Neuronal stem cell (in vitro differentiated cells): ENCODE measurements at regions not wholly inside any gene's neighbourhood (a gene's known extent, or its start where the extent isn't known, plus 50 kb on each side); places are given as distances from the start of the nearest gene placed in this dataset.

ENCODE experiments used
- DNase-seq: peaks from one replicate; pipeline ENCODE4 v3.0.0-alpha.2; 2013; ENCODE audit warnings: low spot score
- H2AFZ ChIP-seq: one replicate; pipeline ENCODE4 v1.6.1; 2013; ENCODE audit warnings: mild to moderate bottlenecking, low read length, inconsistent platforms
- H2AK5ac ChIP-seq: 2 replicates; pipeline ENCODE4 v1.6.1; 2013; ENCODE audit warnings: low read depth, mild to moderate bottlenecking, inconsistent platforms, low read length, moderate library complexity, mixed read lengths
- H2BK120ac ChIP-seq: 2 replicates; pipeline ENCODE4 v1.6.1; 2013; ENCODE audit warnings: low read depth, mild to moderate bottlenecking, inconsistent platforms, low read length, moderate library complexity, mixed read lengths
- H2BK12ac ChIP-seq: one replicate; pipeline ENCODE4 v1.6.1; 2013; ENCODE audit warnings: low read length, inconsistent platforms
- H2BK15ac ChIP-seq: 2 replicates; pipeline ENCODE4 v1.6.1; 2013; ENCODE audit warnings: mild to moderate bottlenecking, low read length, inconsistent platforms, mixed read lengths
- H2BK5ac ChIP-seq: one replicate; pipeline ENCODE4 v1.6.1; 2013; ENCODE audit warnings: inconsistent platforms, mild to moderate bottlenecking, low read length, moderate library complexity
- H3K14ac ChIP-seq: one replicate; pipeline ENCODE4 v1.6.1; 2013; ENCODE audit warnings: low read length, inconsistent platforms
- H3K18ac ChIP-seq: 2 replicates; pipeline ENCODE4 v1.6.1; 2013; ENCODE audit warnings: low read length, inconsistent platforms
- H3K23ac ChIP-seq: 2 replicates; pipeline ENCODE4 v1.6.1; 2013; ENCODE audit warnings: low read depth, mild to moderate bottlenecking, mixed read lengths, low read length, inconsistent platforms; ENCODE audit not compliant: poor library complexity
- H3K27ac ChIP-seq: replicated peaks from 3 replicates; pipeline ENCODE4 v1.5.1; 2013; ENCODE audit warnings: low read length, inconsistent platforms
- H3K27me3 ChIP-seq, 3 experiments: 2 replicates each; pipeline ENCODE4 v1.6.1; 2013; ENCODE audit warnings: low read length in 3 of 3, mild to moderate bottlenecking in 2 of 3, inconsistent platforms in 1 of 3, low read depth in 1 of 3, mixed read lengths in 1 of 3, moderate library complexity in 1 of 3; ENCODE audit not compliant: control insufficient read depth in 3 of 3, insufficient read depth in 3 of 3
- H3K36me3 ChIP-seq, 2 donors: replicated peaks in 1 of 2; 2 replicates each; pipeline ENCODE4 v1.6.1; 2013; ENCODE audit warnings: low read length in 2 of 2; ENCODE audit not compliant: control insufficient read depth in 2 of 2, insufficient read depth in 2 of 2
- H3K4ac ChIP-seq: 2 replicates; pipeline ENCODE4 v1.6.1; 2013; ENCODE audit warnings: inconsistent platforms, mild to moderate bottlenecking, low read length, moderate library complexity
- H3K4me1 ChIP-seq, 2 donors: 1 replicate in 1 of 2; 2 replicates in 1 of 2; pipeline ENCODE4 v1.6.1; 2013; ENCODE audit warnings: low read length in 2 of 2, low read depth in 1 of 2; ENCODE audit not compliant: control insufficient read depth in 2 of 2, insufficient read depth in 1 of 2
- H3K4me2 ChIP-seq: one replicate; pipeline ENCODE4 v1.6.1; 2013; ENCODE audit warnings: mild to moderate bottlenecking, low read length, inconsistent platforms; ENCODE audit not compliant: insufficient read depth, poor library complexity, severe bottlenecking
- H3K4me3 ChIP-seq, 2 donors: 2 replicates each; pipeline ENCODE4 v1.5.1; 2013; ENCODE audit warnings: low read length in 2 of 2, mild to moderate bottlenecking in 2 of 2, inconsistent platforms in 1 of 2, moderate library complexity in 1 of 2
- H3K79me1 ChIP-seq: one replicate; pipeline ENCODE4 v1.6.1; 2013; ENCODE audit warnings: low read depth, mild to moderate bottlenecking, inconsistent platforms, low read length, moderate library complexity
- H3K9ac ChIP-seq: one replicate; pipeline ENCODE4 v1.6.1; 2013; ENCODE audit warnings: mild to moderate bottlenecking, low read depth, low read length, inconsistent platforms; ENCODE audit not compliant: poor library complexity
- H3K9me3 ChIP-seq, 2 donors: replicated peaks in 1 of 2; 2 replicates each; pipeline versions ENCODE3 to v1.6.1; 2013; ENCODE audit warnings: low read length in 2 of 2, mild to moderate bottlenecking in 2 of 2, inconsistent platforms in 1 of 2, low read depth in 1 of 2, mixed read lengths in 1 of 2, moderate library complexity in 1 of 2; ENCODE audit not compliant: control insufficient read depth in 2 of 2, insufficient read depth in 1 of 2
- H4K8ac ChIP-seq: one replicate; pipeline ENCODE4 v1.6.1; 2013; ENCODE audit warnings: low read depth, mild to moderate bottlenecking, inconsistent platforms, low read length, moderate library complexity
- H4K91ac ChIP-seq: one replicate; pipeline ENCODE4 v1.6.1; 2013; ENCODE audit warnings: low read length, low read depth, mild to moderate bottlenecking, inconsistent platforms; ENCODE audit not compliant: poor library complexity
- WGBS, 2 donors: extraction: QIAGEN DNeasy Blood & Tissue Kit; methylation state at CpG; one replicate each; pipeline ENCODE4 v1.1.7; 2013; ENCODE audit warnings: missing lambda C conversion rate in 2 of 2, mixed read lengths in 1 of 2; ENCODE audit not compliant: insufficient read length in 2 of 2, insufficient replicate concordance in 1 of 2; ENCODE audit errors: extremely low coverage in 2 of 2; 5-methylcytosine and 5-hydroxymethylcytosine counted together

GRCh38 chr7:115356999-115357702, 435.3 kb downstream of the MDFIC start:
- no peaks in the 10 kb centered on the region for H3K79me1 ChIP-seq
- no peak overlapping the region for H3K4me3 ChIP-seq
- no peak overlapping the region for H2BK5ac ChIP-seq
- no peak overlapping the region for H3K4ac ChIP-seq
- H3K14ac ChIP-seq, result no peak overlapping the region
- no peak overlapping the region for H3K9ac ChIP-seq
- no peak overlapping the region for H3K4me2 ChIP-seq
- no peak overlapping the region for H2AFZ ChIP-seq
- no peak overlapping the region for H3K18ac ChIP-seq
- no peak overlapping the region for H2BK15ac ChIP-seq
- H3K27ac ChIP-seq, result no peak overlapping the region
- DNase-seq, result no peak
- H2BK12ac ChIP-seq, result no peak overlapping the region
- H4K8ac ChIP-seq, result no peak overlapping the region
- H2AK5ac ChIP-seq, result no peak overlapping the region
- no peak overlapping the region for H4K91ac ChIP-seq
- H3K9me3 ChIP-seq, result no peaks in the 10 kb centered on the region
- H2BK120ac ChIP-seq, result no peak overlapping the region
- no peaks in the 10 kb centered on the region for H3K27me3 ChIP-seq
- no peak overlapping the region for H3K23ac ChIP-seq
- no peaks in the 10 kb centered on the region for H3K36me3 ChIP-seq
- no CpG with 5 or more reads among the region's 7 CpGs for WGBS, 2 donors
- H3K4me1 ChIP-seq, result no peaks in the 10 kb centered on the region

- Histone ChIP-seq H3K27me3 (no peaks in the 10 kb centered on the region), H3K4me2 (no peak overlapping the region), H2BK15ac (no peak overlapping the region), H3K14ac (no peak overlapping the region), H2BK5ac (no peak overlapping the region), H3K27ac (no peak overlapping the region), H4K8ac (no peak overlapping the region), H2BK120ac (no peak overlapping the region), H3K4ac (no peak overlapping the region), H3K36me3 (no peaks in the 10 kb centered on the region), H2AK5ac (no peak overlapping the region), H3K9ac (no peak overlapping the region), H3K4me1 (no peaks in the 10 kb centered on the region), H4K91ac (no peak overlapping the region), H3K4me3 (no peak overlapping the region), H2AFZ (no peak overlapping the region), H3K23ac (no peak overlapping the region), H3K9me3 (no peaks in the 10 kb centered on the region), H3K79me1 (no peaks in the 10 kb centered on the region), H3K18ac (no peak overlapping the region), H2BK12ac (no peak overlapping the region)
- WGBS, 2 donors, result no CpG with 5 or more reads among the region's 2 CpGs
- no peak for DNase-seq
Observed at GRCh38 chr7:115356139-115356746, 434.3 kb downstream of the MDFIC start.

- Histone ChIP-seq H2BK5ac (no peak overlapping the region), H3K79me1 (no peaks in the 10 kb centered on the region), H2AFZ (no peak overlapping the region), H2BK15ac (no peak overlapping the region), H3K9ac (no peak overlapping the region), H2BK120ac (no peak overlapping the region), H4K91ac (no peak overlapping the region), H3K27me3 (no peaks in the 10 kb centered on the region), H3K14ac (no peak overlapping the region), H3K27ac (no peak overlapping the region), H3K4me1 (no peaks in the 10 kb centered on the region), H2AK5ac (no peak overlapping the region), H3K36me3 (no peaks in the 10 kb centered on the region), H2BK12ac (no peak overlapping the region), H3K23ac (no peak overlapping the region), H3K4ac (no peak overlapping the region), H3K4me2 (no peak overlapping the region), H4K8ac (no peak overlapping the region), H3K4me3 (no peak overlapping the region), H3K9me3 (no peaks in the 10 kb centered on the region), H3K18ac (no peak overlapping the region)
- DNase-seq, result no peak
- no CpG with 5 or more reads among the region's 1 CpG for WGBS, 2 donors
Observed at GRCh38 chr7:115354925-115355324, 433.0 kb downstream of the MDFIC start.

- H2BK15ac ChIP-seq, result no peak overlapping the region
- H2BK5ac ChIP-seq, result no peak overlapping the region
Observed at GRCh38 chr7:115352375-115352774, 430.5 kb downstream of the MDFIC start.

More at GRCh38 chr7:115352375-115352774, 430.5 kb downstream of the MDFIC start:
- Histone ChIP-seq H2BK120ac (no peak overlapping the region), H3K36me3 (no peaks in the 10 kb centered on the region), H3K23ac (no peak overlapping the region), H3K27me3 (no peaks in the 10 kb centered on the region), H3K18ac (no peak overlapping the region), H3K79me1 (no peaks in the 10 kb centered on the region), H3K4ac (no peak overlapping the region), H4K91ac (no peak overlapping the region), H3K9me3 (no peaks in the 10 kb centered on the region), H3K27ac (no peak overlapping the region), H4K8ac (no peak overlapping the region), H3K9ac (no peak overlapping the region), H3K4me2 (no peak overlapping the region), H3K14ac (no peak overlapping the region), H3K4me3 (no peak overlapping the region), H2BK12ac (no peak overlapping the region), H2AFZ (no peak overlapping the region), H3K4me1 (no peaks in the 10 kb centered on the region), H2AK5ac (no peak overlapping the region)
- no peak for DNase-seq
- no CpG with 5 or more reads among the region's 2 CpGs for WGBS, 2 donors
